Fibroblast of lung (primary cell): ENCODE measurements at regions not wholly inside any gene's neighbourhood (a gene's known extent, or its start where the extent isn't known, plus 50 kb on each side); places are given as distances from the start of the nearest gene placed in this dataset.

Experiments used
- DNase-seq, 2 donors: peaks; one replicate each; pipeline versions ENCODE4 v3.0.0 to v3.0.0-alpha.2; 2010; ENCODE audit warnings: low read depth in 2 of 2
- H2AFZ ChIP-seq: 2 replicates; pipeline ENCODE4 v1.5.1; 2012; ENCODE audit warnings: low read length, control low read depth, inconsistent platforms
- H3K27ac ChIP-seq: 2 replicates; pipeline ENCODE4 v1.5.1; 2011; ENCODE audit warnings: low read length, control low read depth; ENCODE audit not compliant: insufficient read depth
- H3K27me3 ChIP-seq: 2 replicates; pipeline ENCODE4 v1.5.1; 2011; ENCODE audit warnings: mild to moderate bottlenecking, low read length; ENCODE audit not compliant: control insufficient read depth, insufficient read depth
- H3K36me3 ChIP-seq: 2 replicates; pipeline ENCODE4 v1.5.1; 2011; ENCODE audit warnings: low read length; ENCODE audit not compliant: control insufficient read depth, insufficient read depth
- H3K4me1 ChIP-seq: 2 replicates; pipeline ENCODE4 v1.5.1; 2011; ENCODE audit warnings: low read length; ENCODE audit not compliant: control insufficient read depth, insufficient read depth; ENCODE audit errors: extremely low read depth
- H3K4me2 ChIP-seq: 2 replicates; pipeline ENCODE4 v1.5.1; 2011; ENCODE audit warnings: low read length, control low read depth; ENCODE audit not compliant: insufficient read depth; ENCODE audit errors: extremely low read depth
- H3K4me3 ChIP-seq, 4 experiments: fragments of 200-600 bp in 1 of 4; sonication (generic) in 1 of 4; replicated peaks in 1 of 4; 2 replicates each; pipeline ENCODE4 v1.5.1; 2011 to 2016; ENCODE audit warnings: low read length in 4 of 4, low read depth in 3 of 4, mild to moderate bottlenecking in 3 of 4, control low read depth in 2 of 4, inconsistent platforms in 1 of 4, mixed read lengths in 1 of 4; ENCODE audit not compliant: insufficient read depth in 1 of 4; ENCODE audit errors: control extremely low read depth in 1 of 4
- H3K79me2 ChIP-seq: 2 replicates; pipeline ENCODE4 v1.5.1; 2012; ENCODE audit warnings: mild to moderate bottlenecking, low read length, inconsistent platforms; ENCODE audit not compliant: control insufficient read depth, insufficient read depth
- H3K9ac ChIP-seq: 2 replicates; pipeline ENCODE4 v1.5.1; 2011; ENCODE audit warnings: mild to moderate bottlenecking, low read length, control low read depth; ENCODE audit not compliant: insufficient read depth
- H3K9me3 ChIP-seq: 2 replicates; pipeline ENCODE4 v1.5.1; 2012; ENCODE audit warnings: low read depth, low read length; ENCODE audit not compliant: control insufficient read depth, insufficient read depth
- H4K20me1 ChIP-seq: 2 replicates; pipeline ENCODE4 v1.5.1; 2011; ENCODE audit warnings: low read length; ENCODE audit not compliant: control insufficient read depth, insufficient read depth; ENCODE audit errors: extremely low read depth
- EZH2 ChIP-seq: IDR thresholded peaks from 2 replicates; pipeline ENCODE4 v1.5.1; 2012; ENCODE audit warnings: low read length, control low read depth, mild to moderate bottlenecking; ENCODE audit errors: missing control alignments
- TF ChIP-seq, protein P1 (sequence below), 2 donors: IDR thresholded peaks in 1 of 2; conservative IDR thresholded peaks in 1 of 2; 1 replicate in 1 of 2; 2 replicates in 1 of 2; pipeline ENCODE4 v1.5.1; 2011 to 2012; ENCODE audit warnings: low read length in 2 of 2, control low read depth in 1 of 2, inconsistent platforms in 1 of 2, low read depth in 1 of 2, mild to moderate bottlenecking in 1 of 2

DNA sequence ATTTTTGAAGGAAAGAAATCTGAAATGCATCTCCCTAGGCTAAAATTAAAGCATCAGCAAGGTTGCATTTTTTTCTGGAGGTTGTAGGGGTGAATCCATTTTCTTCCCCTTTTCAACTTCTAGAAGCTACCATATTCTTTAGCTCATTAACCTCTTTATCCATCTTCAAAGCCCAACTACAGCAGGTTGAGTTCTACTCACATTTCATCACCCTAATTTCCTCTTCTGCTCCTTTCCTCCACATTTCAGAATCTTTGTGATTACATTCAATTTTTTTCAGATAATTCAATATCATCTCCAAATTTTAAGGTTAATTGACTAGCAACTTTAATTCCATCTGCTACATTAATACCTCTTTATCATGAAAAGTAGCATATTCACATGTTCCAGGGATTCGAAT lies 2655.7 kb upstream of the PCDH20 start:
- DNase-seq: no peak
- no peak overlapping the region for H3K9ac ChIP-seq
- no peak overlapping the region for H2AFZ ChIP-seq
- H3K4me3 ChIP-seq: no peak overlapping the region
- TF ChIP-seq, protein P1, sequence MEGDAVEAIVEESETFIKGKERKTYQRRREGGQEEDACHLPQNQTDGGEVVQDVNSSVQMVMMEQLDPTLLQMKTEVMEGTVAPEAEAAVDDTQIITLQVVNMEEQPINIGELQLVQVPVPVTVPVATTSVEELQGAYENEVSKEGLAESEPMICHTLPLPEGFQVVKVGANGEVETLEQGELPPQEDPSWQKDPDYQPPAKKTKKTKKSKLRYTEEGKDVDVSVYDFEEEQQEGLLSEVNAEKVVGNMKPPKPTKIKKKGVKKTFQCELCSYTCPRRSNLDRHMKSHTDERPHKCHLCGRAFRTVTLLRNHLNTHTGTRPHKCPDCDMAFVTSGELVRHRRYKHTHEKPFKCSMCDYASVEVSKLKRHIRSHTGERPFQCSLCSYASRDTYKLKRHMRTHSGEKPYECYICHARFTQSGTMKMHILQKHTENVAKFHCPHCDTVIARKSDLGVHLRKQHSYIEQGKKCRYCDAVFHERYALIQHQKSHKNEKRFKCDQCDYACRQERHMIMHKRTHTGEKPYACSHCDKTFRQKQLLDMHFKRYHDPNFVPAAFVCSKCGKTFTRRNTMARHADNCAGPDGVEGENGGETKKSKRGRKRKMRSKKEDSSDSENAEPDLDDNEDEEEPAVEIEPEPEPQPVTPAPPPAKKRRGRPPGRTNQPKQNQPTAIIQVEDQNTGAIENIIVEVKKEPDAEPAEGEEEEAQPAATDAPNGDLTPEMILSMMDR (conservative IDR thresholded peaks at IDR 0.05 in 1 of 2, IDR thresholded peaks at IDR 0.05 in 1 of 2; ENCODE audit: low read depth in 1 of 2, low read length in 2 of 2): no peak
- no peak for TF ChIP-seq EZH2
- H3K79me2 ChIP-seq: no peaks in the 10 kb centered on the region
- no peak overlapping the region for H3K4me2 ChIP-seq
- no peaks in the 10 kb centered on the region for H3K27me3 ChIP-seq
- no peaks in the 10 kb centered on the region for H3K9me3 ChIP-seq
- H3K36me3 ChIP-seq: no peaks in the 10 kb centered on the region
- no peak overlapping the region for H3K27ac ChIP-seq
- no peaks in the 10 kb centered on the region for H4K20me1 ChIP-seq
- no peaks in the 10 kb centered on the region for H3K4me1 ChIP-seq

DNA sequence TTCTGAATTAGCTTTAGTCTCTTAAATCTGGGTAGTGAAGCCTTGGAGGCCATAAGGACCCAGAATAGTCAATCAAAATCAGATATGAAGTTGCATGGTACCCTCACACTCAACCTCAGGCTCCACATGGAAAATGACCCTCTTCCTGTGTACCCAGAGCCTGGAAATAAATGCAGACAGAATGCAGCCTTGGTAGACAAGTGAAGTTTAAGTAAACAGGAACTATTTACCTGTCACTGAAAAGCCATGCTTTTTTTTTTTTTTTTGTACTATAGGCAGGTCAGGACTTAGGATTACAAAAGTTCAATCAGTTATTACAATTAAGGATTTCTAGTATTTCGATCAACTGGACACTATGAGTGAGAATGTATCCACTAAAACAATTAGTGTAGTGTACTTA lies 2654.2 kb upstream of the PCDH20 start:
- Histone ChIP-seq H3K4me1 (no peaks in the 10 kb centered on the region), H3K79me2 (no peaks in the 10 kb centered on the region), H3K27me3 (no peaks in the 10 kb centered on the region), H4K20me1 (no peaks in the 10 kb centered on the region), H3K27ac (no peak overlapping the region), H2AFZ (no peak overlapping the region), H3K4me3 (no peak overlapping the region), H3K36me3 (no peaks in the 10 kb centered on the region), H3K9ac (no peak overlapping the region), H3K4me2 (no peak overlapping the region), H3K9me3 (no peaks in the 10 kb centered on the region)
- no peak for DNase-seq
- no peak for TF ChIP-seq EZH2
- TF ChIP-seq, protein P1 (conservative IDR thresholded peaks at IDR 0.05 in 1 of 2, IDR thresholded peaks at IDR 0.05 in 1 of 2; ENCODE audit: low read depth in 1 of 2, low read length in 2 of 2): no peak

DNA sequence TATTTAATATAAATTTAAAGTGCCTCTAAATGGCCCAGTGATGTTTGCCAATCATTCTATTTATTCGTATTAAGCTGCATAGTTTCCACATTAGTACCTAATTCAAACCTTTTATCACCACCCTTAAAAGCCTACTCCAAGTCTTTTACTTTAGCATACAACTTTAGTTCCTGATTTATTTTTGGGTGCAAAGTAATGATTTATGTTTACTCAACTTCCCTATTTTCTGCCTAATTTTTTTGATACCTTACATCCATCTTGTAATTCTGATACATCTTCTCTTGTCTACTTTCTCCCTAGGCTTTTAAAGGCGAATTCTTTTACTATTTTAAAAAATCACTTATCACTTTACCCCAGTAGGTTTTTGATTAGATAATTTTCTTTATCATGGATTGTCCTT lies 2651.1 kb upstream of the PCDH20 start:
- TF ChIP-seq EZH2: no peak
- TF ChIP-seq, protein P1 (conservative IDR thresholded peaks at IDR 0.05 in 1 of 2, IDR thresholded peaks at IDR 0.05 in 1 of 2; ENCODE audit: low read depth in 1 of 2, low read length in 2 of 2): no peak
- H2AFZ ChIP-seq: no peak overlapping the region
- no peaks in the 10 kb centered on the region for H3K36me3 ChIP-seq
- no peak for DNase-seq
- no peak overlapping the region for H3K4me2 ChIP-seq
- H3K27ac ChIP-seq: no peak overlapping the region
- H3K4me3 ChIP-seq: no peak overlapping the region
- H3K9ac ChIP-seq: no peak overlapping the region
- no peaks in the 10 kb centered on the region for H3K9me3 ChIP-seq
- H3K27me3 ChIP-seq: no peaks in the 10 kb centered on the region
- no peaks in the 10 kb centered on the region for H3K79me2 ChIP-seq
- H4K20me1 ChIP-seq: no peaks in the 10 kb centered on the region
- H3K4me1 ChIP-seq: no peaks in the 10 kb centered on the region
